ENCODE measurements at regions not wholly inside any gene's neighbourhood (a gene's known extent, or its start where the extent isn't known, plus 50 kb on each side); places are given as distances from the start of the nearest gene placed in this dataset.

DNA sequence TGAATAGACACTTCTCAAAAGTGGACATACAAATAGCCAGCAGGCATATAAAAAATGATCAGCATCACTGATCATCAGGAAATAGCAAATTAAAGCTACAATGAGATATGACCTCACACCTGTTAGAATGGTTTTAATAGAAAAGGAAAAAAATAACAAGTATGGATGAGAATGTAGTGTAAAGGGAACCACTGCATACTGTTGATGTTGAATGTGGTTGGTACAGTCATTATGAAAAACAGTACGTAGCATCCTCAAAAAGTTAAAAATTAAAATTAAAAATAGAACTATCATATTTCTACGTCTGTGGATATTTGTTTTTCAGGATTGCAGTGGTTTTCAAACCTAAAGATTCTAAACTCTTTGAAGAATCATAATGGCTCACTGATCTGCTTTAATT, 215.1 kb upstream of the NREP start:
- TF ChIP-seq, protein P1, sequence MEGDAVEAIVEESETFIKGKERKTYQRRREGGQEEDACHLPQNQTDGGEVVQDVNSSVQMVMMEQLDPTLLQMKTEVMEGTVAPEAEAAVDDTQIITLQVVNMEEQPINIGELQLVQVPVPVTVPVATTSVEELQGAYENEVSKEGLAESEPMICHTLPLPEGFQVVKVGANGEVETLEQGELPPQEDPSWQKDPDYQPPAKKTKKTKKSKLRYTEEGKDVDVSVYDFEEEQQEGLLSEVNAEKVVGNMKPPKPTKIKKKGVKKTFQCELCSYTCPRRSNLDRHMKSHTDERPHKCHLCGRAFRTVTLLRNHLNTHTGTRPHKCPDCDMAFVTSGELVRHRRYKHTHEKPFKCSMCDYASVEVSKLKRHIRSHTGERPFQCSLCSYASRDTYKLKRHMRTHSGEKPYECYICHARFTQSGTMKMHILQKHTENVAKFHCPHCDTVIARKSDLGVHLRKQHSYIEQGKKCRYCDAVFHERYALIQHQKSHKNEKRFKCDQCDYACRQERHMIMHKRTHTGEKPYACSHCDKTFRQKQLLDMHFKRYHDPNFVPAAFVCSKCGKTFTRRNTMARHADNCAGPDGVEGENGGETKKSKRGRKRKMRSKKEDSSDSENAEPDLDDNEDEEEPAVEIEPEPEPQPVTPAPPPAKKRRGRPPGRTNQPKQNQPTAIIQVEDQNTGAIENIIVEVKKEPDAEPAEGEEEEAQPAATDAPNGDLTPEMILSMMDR (IDR thresholded peaks at IDR 0.05; ENCODE audit: low read length), result no peak
- TF ChIP-seq EZH2 (optimal IDR thresholded peaks at IDR 0.05; ENCODE audit: low read depth, low read length), result no peak

Measured in MM.1S (cell line).